ENCODE measurements at regions not wholly inside any gene's neighbourhood (a gene's known extent, or its start where the extent isn't known, plus 50 kb on each side); places are given as distances from the start of the nearest gene placed in this dataset.

GRCh38 chr1:239763850-239764249, 327.8 kb upstream of the FMN2 start:
- TF ChIP-seq POLR2A (IDR thresholded peaks at IDR 0.05; ENCODE audit: low read depth, low read length) (no peak), MXI1 (IDR thresholded peaks at IDR 0.05; ENCODE audit: borderline replicate concordance, low read depth, low read length) (no peak), RFX5 (IDR thresholded peaks at IDR 0.05; ENCODE audit: low read depth, low read length) (no peak)

All from IMR-90 (cell line).